Keratinocyte (primary cell): ENCODE measurements at regions not wholly inside any gene's neighbourhood (a gene's known extent, or its start where the extent isn't known, plus 50 kb on each side); places are given as distances from the start of the nearest gene placed in this dataset.

Experiments used
- DNase-seq: peaks from one replicate; pipeline ENCODE4 v3.0.0-alpha.2; 2011; ENCODE audit warnings: low read depth, missing footprints, low spot score
- FAIRE-seq: peaks from 2 replicates; lab custom pipeline; 2011; peaks lifted over from hg19 to GRCh38; lab: Jason Lieb, UNC
- H2AFZ ChIP-seq: 2 replicates; pipeline ENCODE4 v1.6.0; 2012; ENCODE audit warnings: low read length, control low read depth, inconsistent platforms; ENCODE audit not compliant: control insufficient read depth
- H3K27ac ChIP-seq: 2 replicates; pipeline ENCODE4 v1.5.1; 2011; ENCODE audit warnings: low read length; ENCODE audit not compliant: control insufficient read depth, insufficient read depth
- H3K27me3 ChIP-seq: 3 replicates; pipeline ENCODE4 v1.6.0; 2011; ENCODE audit warnings: low read length; ENCODE audit not compliant: control insufficient read depth, insufficient read depth; ENCODE audit errors: extremely low read depth
- H3K36me3 ChIP-seq, 2 experiments: 2 replicates in 1 of 2; 3 replicates in 1 of 2; pipeline ENCODE4 v1.5.1; 2011; ENCODE audit warnings: low read length in 2 of 2, mild to moderate bottlenecking in 1 of 2; ENCODE audit not compliant: control insufficient read depth in 2 of 2, insufficient read depth in 2 of 2; ENCODE audit errors: extremely low read depth in 1 of 2
- H3K4me1 ChIP-seq: 3 replicates; pipeline ENCODE4 v1.5.1; 2011; ENCODE audit warnings: low read length; ENCODE audit not compliant: control insufficient read depth, insufficient read depth; ENCODE audit errors: extremely low read depth
- H3K4me2 ChIP-seq: 3 replicates; pipeline ENCODE4 v1.6.0; 2011; ENCODE audit warnings: low read depth, low read length; ENCODE audit not compliant: control insufficient read depth, insufficient read depth; ENCODE audit errors: extremely low read depth
- H3K4me3 ChIP-seq, 3 experiments: fragments of 200-600 bp in 1 of 3; sonication (generic) in 1 of 3; 2 replicates in 2 of 3; 3 replicates in 1 of 3; pipeline ENCODE4 v1.5.1; 2011 to 2016; ENCODE audit warnings: low read length in 3 of 3, mild to moderate bottlenecking in 3 of 3, control low read depth in 2 of 3, inconsistent platforms in 1 of 3, low read depth in 1 of 3, mixed read lengths in 1 of 3, mixed run types in 1 of 3, moderate library complexity in 1 of 3; ENCODE audit not compliant: control insufficient read depth in 2 of 3, insufficient read depth in 2 of 3; ENCODE audit errors: extremely low read depth in 1 of 3
- H3K79me2 ChIP-seq: 2 replicates; pipeline ENCODE4 v1.6.0; 2012; ENCODE audit warnings: low read length; ENCODE audit not compliant: control insufficient read depth, insufficient read depth
- H3K9ac ChIP-seq: 3 replicates; pipeline ENCODE4 v1.6.0; 2011; ENCODE audit warnings: low read length; ENCODE audit not compliant: control insufficient read depth, insufficient read depth; ENCODE audit errors: extremely low read depth
- H3K9me1 ChIP-seq: 3 replicates; pipeline ENCODE4 v1.6.0; 2011; ENCODE audit warnings: low read length; ENCODE audit not compliant: control insufficient read depth, insufficient read depth; ENCODE audit errors: extremely low read depth
- H3K9me3 ChIP-seq: 2 replicates; pipeline ENCODE4 v1.5.1; 2012; ENCODE audit warnings: low read depth, low read length; ENCODE audit not compliant: control insufficient read depth
- H4K20me1 ChIP-seq: 3 replicates; pipeline ENCODE4 v1.6.0; 2011; ENCODE audit warnings: low read length; ENCODE audit not compliant: control insufficient read depth, insufficient read depth; ENCODE audit errors: extremely low read depth
- EZH2 ChIP-seq: IDR thresholded peaks from one replicate; pipeline ENCODE4 v1.6.1; 2012; ENCODE audit warnings: inconsistent platforms, mild to moderate bottlenecking, low read length, moderate library complexity
- dilution Hi-C: fragments of 300-500 bp; cut with MboI; formaldehyde crosslinking; loops from one replicate; pipeline ENCODE4 v1.7.0; 2020; ENCODE audit warnings: low sequenced_read_pairs; ENCODE audit not compliant: extremely low pct_ligation_motif_present
- TF ChIP-seq, protein P1 (sequence below), 3 experiments: IDR thresholded peaks in 1 of 3; conservative IDR thresholded peaks in 1 of 3; optimal IDR thresholded peaks in 1 of 3; 2 replicates in 2 of 3; 3 replicates in 1 of 3; pipeline versions ENCODE3 to v1.5.1; 2011; ENCODE audit warnings: low read length in 3 of 3, mild to moderate bottlenecking in 3 of 3, moderate library complexity in 2 of 3, control low read depth in 1 of 3, inconsistent platforms in 1 of 3; ENCODE audit not compliant: insufficient read depth in 2 of 3; ENCODE audit errors: extremely low read depth in 1 of 3

DNA sequence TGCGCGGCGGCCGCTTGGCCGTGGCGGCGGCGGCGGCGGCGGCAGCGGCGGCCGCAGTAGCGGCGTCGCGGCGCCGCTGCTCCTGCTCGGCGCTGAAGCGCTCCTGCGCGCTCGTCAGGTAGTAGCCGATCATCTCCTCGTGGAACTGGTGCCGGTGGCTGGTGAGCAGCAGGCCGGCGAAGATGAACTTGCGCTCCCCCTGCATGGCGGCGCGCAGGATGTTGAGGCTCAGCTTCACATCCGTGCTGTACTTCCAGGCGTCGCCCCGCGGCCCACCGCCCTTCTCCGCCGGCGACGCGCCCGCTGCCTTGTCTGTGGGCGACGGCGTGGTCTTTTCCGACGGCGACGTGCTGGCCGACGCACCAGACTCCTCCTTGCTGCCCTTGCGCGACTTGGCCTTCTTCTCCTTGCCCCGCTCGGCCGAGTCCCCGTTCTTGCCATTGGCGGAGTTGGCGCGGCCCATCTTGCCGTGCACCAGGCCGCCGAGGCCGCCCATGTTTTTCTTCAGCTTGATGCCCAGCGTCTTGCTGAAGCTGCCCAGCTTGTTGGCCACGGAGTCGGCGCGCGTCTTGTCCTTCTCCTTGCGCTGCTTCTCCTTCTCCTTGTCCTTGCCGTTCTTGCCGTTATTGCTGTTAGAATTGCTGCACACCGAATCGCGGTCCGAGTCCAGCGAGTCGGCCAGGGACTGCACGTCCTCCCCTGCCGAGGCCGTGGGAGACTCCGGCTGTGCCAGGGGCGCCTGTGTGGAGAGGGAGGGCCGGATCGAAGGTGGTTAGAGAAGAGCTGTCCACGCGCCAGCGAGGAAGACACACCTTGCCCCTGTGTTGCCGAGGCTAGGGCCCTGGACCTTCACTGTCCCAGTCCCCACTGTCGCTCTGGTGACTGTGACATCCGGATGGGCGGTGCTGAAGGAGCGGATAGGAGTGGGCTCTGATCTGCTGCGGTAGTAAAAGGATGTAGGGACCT lies 157.6 kb downstream of the KLF13 start:
- no peak overlapping the region for H2AFZ ChIP-seq
- no peaks in the 10 kb centered on the region for H3K79me2 ChIP-seq
- H3K36me3 ChIP-seq = no peaks in the 10 kb centered on the region
- no peak overlapping the region for H3K4me2 ChIP-seq
- TF ChIP-seq, protein P1, sequence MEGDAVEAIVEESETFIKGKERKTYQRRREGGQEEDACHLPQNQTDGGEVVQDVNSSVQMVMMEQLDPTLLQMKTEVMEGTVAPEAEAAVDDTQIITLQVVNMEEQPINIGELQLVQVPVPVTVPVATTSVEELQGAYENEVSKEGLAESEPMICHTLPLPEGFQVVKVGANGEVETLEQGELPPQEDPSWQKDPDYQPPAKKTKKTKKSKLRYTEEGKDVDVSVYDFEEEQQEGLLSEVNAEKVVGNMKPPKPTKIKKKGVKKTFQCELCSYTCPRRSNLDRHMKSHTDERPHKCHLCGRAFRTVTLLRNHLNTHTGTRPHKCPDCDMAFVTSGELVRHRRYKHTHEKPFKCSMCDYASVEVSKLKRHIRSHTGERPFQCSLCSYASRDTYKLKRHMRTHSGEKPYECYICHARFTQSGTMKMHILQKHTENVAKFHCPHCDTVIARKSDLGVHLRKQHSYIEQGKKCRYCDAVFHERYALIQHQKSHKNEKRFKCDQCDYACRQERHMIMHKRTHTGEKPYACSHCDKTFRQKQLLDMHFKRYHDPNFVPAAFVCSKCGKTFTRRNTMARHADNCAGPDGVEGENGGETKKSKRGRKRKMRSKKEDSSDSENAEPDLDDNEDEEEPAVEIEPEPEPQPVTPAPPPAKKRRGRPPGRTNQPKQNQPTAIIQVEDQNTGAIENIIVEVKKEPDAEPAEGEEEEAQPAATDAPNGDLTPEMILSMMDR (optimal IDR thresholded peaks at IDR 0.05 in 1 of 3, IDR thresholded peaks at IDR 0.05 in 1 of 3, conservative IDR thresholded peaks at IDR 0.05 in 1 of 3; ENCODE audit: extremely low read depth in 1 of 3, insufficient read depth in 2 of 3, low read length in 3 of 3) = no peak
- TF ChIP-seq EZH2 = no peak
- H3K4me1 ChIP-seq = peaks cover 27% of the 10 kb centered on the region
- no peaks in the 10 kb centered on the region for H4K20me1 ChIP-seq
- no peak for FAIRE-seq
- H3K9ac ChIP-seq = no peak overlapping the region
- peaks cover 28% of the 10 kb centered on the region for H3K27me3 ChIP-seq
- no peak for DNase-seq
- H3K27ac ChIP-seq = no peak overlapping the region
- dilution Hi-C loops = no loop called here
- no peaks in the 10 kb centered on the region for H3K9me1 ChIP-seq
- H3K4me3 ChIP-seq = no peak overlapping the region
- H3K9me3 ChIP-seq = no peaks in the 10 kb centered on the region

DNA sequence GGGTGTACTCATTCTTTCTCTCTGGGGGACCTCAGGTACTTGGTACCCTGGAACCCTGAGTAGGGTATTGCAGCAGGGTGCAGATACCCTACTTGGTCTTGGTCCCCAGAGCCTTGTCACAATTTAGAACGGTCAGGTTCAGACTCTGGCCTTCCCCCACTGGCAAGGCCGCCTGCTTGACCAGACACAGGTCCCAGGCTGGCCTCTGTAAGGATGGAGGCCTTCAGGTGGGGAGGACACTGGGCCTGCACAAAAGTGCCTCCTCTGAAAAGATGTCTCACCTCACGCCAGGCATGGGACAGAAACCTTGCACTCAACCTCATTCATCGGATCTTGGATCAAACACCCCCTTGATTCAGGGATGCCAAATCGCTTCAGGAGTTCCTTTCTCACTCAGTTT lies 158.4 kb downstream of the KLF13 start:
- FAIRE-seq (no peak), DNase-seq (no peak)
- Histone ChIP-seq H3K36me3 (no peaks in the 10 kb centered on the region), H3K27ac (no peak overlapping the region), H3K4me2 (no peak overlapping the region), H3K9me3 (no peaks in the 10 kb centered on the region), H3K27me3 (peaks cover 28% of the 10 kb centered on the region), H2AFZ (no peak overlapping the region), H3K9ac (no peak overlapping the region), H3K4me1 (peaks cover 27% of the 10 kb centered on the region), H4K20me1 (no peaks in the 10 kb centered on the region), H3K9me1 (no peaks in the 10 kb centered on the region), H3K4me3 (no peak overlapping the region), H3K79me2 (no peaks in the 10 kb centered on the region)
- dilution Hi-C loops = no loop called here
- TF ChIP-seq, protein P1 (optimal IDR thresholded peaks at IDR 0.05 in 1 of 3, IDR thresholded peaks at IDR 0.05 in 1 of 3, conservative IDR thresholded peaks at IDR 0.05 in 1 of 3; ENCODE audit: extremely low read depth in 1 of 3, insufficient read depth in 2 of 3, low read length in 3 of 3) = no peak
- no peak for TF ChIP-seq EZH2
